ENCODE measurements at regions not wholly inside any gene's neighbourhood (a gene's known extent, or its start where the extent isn't known, plus 50 kb on each side); places are given as distances from the start of the nearest gene placed in this dataset.

DNA sequence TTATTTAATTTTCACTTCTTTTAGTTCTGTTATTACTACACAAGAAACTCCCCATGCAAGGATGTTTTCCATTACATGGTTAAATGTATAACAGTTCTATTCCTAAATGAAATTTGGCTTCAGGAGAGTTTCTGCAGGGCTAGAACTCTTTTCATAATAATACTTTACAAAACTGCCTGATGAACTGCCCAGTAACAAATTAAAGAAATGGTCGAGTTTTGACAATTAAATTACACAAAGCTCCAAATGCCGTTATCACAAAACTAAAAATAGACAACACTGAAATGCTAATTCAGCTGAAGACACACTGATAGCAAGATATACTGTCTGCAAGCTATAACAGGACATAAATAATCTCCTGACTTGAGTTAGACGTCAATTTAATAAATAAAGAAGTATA lies 435.2 kb upstream of the CCDC54 start:
- no peak for DNase-seq (ENCODE audit: low read depth, low spot score)
- POLR2A ChIA-PET = no interaction called here
- CTCF ChIA-PET = no interaction called here
- H3K9me3 ChIP-seq (ENCODE audit: control insufficient read depth, insufficient read depth, low read length) = no peaks in the 10 kb centered on the region
- no peak overlapping the region for H3K27ac ChIP-seq (ENCODE audit: low read depth, low read length)
- TF ChIP-seq, protein P1, sequence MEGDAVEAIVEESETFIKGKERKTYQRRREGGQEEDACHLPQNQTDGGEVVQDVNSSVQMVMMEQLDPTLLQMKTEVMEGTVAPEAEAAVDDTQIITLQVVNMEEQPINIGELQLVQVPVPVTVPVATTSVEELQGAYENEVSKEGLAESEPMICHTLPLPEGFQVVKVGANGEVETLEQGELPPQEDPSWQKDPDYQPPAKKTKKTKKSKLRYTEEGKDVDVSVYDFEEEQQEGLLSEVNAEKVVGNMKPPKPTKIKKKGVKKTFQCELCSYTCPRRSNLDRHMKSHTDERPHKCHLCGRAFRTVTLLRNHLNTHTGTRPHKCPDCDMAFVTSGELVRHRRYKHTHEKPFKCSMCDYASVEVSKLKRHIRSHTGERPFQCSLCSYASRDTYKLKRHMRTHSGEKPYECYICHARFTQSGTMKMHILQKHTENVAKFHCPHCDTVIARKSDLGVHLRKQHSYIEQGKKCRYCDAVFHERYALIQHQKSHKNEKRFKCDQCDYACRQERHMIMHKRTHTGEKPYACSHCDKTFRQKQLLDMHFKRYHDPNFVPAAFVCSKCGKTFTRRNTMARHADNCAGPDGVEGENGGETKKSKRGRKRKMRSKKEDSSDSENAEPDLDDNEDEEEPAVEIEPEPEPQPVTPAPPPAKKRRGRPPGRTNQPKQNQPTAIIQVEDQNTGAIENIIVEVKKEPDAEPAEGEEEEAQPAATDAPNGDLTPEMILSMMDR (IDR thresholded peaks at IDR 0.05; ENCODE audit: low read depth, low read length) = no peak
- no peak overlapping the region for H3K4me3 ChIP-seq (ENCODE audit: low read depth, low read length)
- H3K27me3 ChIP-seq (ENCODE audit: control insufficient read depth, insufficient read depth, low read length) = no peaks in the 10 kb centered on the region

DNA sequence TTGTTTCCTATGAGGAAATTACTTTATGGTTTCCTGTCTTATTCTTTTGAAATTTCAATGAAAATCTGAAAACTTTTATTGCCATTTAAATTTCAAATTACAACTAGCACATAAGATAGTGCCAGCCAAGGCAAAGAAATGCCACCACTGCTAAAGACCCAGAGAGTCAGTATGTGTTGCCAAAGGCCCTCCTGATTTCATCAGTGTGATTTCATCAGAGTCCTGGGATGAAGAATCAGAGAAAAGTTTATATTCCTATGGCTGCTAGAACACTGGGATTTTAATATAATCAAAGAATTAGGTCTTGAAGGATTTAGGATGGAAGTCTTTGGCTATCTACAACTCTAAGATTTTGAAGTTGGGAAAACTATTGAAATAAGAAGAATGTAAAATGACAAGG lies 434.2 kb upstream of the CCDC54 start:
- Histone ChIP-seq H3K9me3 (ENCODE audit: control insufficient read depth, insufficient read depth, low read length) (no peaks in the 10 kb centered on the region), H3K27ac (ENCODE audit: low read depth, low read length) (no peak overlapping the region), H3K27me3 (ENCODE audit: control insufficient read depth, insufficient read depth, low read length) (no peaks in the 10 kb centered on the region), H3K4me3 (ENCODE audit: low read depth, low read length) (no peak overlapping the region)
- DNase-seq (ENCODE audit: low read depth, low spot score) = no peak
- ChIA-PET CTCF (no interaction called here), POLR2A (no interaction called here)
- TF ChIP-seq, protein P1 (IDR thresholded peaks at IDR 0.05; ENCODE audit: low read depth, low read length) = no peak

DNA sequence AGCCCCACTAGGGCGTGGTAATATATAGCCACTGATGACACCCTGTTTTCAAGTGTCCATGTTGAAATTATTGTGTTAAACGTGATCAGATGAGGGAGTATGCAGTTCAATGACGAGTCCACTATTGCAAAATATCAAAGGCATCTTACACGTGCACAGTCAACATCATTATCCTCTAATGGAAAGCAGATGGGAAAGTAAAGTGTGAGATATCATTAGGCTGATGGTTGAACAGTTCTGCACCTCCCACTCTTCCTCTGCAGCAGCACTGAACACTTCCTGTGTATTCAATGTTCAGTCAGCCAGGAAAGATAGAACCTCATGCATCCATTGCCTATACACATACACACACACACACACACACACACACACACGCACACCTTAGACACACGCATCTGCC lies 431.8 kb upstream of the CCDC54 start:
- CTCF ChIA-PET = no interaction called here
- no peak overlapping the region for H3K27ac ChIP-seq (ENCODE audit: low read depth, low read length)
- H3K4me3 ChIP-seq (ENCODE audit: low read depth, low read length) = no peak overlapping the region
- POLR2A ChIA-PET = no interaction called here
- H3K27me3 ChIP-seq (ENCODE audit: control insufficient read depth, insufficient read depth, low read length) = no peaks in the 10 kb centered on the region
- no peaks in the 10 kb centered on the region for H3K9me3 ChIP-seq (ENCODE audit: control insufficient read depth, insufficient read depth, low read length)
- DNase-seq (ENCODE audit: low read depth, low spot score) = no peak
- TF ChIP-seq, protein P1 (IDR thresholded peaks at IDR 0.05; ENCODE audit: low read depth, low read length) = no peak

DNA sequence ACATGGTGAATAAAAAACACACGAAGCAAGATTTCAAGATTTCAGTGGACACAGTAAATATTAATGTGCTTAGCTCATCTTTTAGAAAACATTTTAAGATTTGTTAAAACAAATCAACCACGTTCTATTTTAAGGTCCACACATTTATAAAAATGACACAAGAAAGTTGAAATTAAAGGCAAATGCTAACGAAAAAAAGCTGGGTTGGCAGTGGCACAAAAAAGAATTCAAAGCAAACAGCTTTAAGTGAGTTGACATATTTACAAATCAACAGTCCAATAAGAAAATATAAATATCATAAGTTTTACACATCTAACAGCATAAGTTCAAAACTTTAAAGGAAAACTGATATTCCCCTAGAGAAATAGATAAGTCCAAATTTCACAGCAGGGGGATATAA lies 430.4 kb upstream of the CCDC54 start:
- no peaks in the 10 kb centered on the region for H3K9me3 ChIP-seq (ENCODE audit: control insufficient read depth, insufficient read depth, low read length)
- H3K27ac ChIP-seq (ENCODE audit: low read depth, low read length) = no peak overlapping the region
- no peaks in the 10 kb centered on the region for H3K27me3 ChIP-seq (ENCODE audit: control insufficient read depth, insufficient read depth, low read length)
- POLR2A ChIA-PET = no interaction called here
- H3K4me3 ChIP-seq (ENCODE audit: low read depth, low read length) = no peak overlapping the region
- CTCF ChIA-PET = no interaction called here
- no peak for DNase-seq (ENCODE audit: low read depth, low spot score)
- TF ChIP-seq, protein P1 (IDR thresholded peaks at IDR 0.05; ENCODE audit: low read depth, low read length) = no peak

DNA sequence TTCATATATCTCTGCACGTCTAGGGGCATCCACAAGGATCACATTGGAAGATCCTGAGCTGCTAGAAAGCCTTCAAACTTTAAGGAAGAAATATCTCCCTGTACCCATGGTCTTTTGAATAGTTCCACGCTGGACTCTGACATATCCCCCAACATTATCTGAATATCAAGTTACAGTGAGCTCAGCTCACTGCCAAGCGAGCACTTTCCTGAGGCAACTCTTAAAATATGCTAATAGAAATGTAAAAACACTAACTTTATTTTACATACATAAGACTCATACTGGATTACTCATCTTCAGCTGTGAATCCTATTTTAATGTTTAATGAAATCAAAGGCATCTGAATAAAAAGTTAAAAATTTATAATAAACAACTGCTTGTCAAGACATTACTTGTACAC lies 420.2 kb upstream of the CCDC54 start:
- ChIA-PET CTCF (interaction anchor here (1.0 kb wide), 1 partner anchor 107 kb away, joined by 4 read pairs; no protein-coding TSS in a partner anchor), POLR2A (no interaction called here)
- no peaks in the 10 kb centered on the region for H3K9me3 ChIP-seq (ENCODE audit: control insufficient read depth, insufficient read depth, low read length)
- no peaks in the 10 kb centered on the region for H3K27me3 ChIP-seq (ENCODE audit: control insufficient read depth, insufficient read depth, low read length)
- H3K4me3 ChIP-seq (ENCODE audit: low read depth, low read length) = no peak overlapping the region
- TF ChIP-seq, protein P1 (IDR thresholded peaks at IDR 0.05; ENCODE audit: low read depth, low read length) = no peak
- DNase-seq (ENCODE audit: low read depth, low spot score) = peak; percentile 48
- no peak overlapping the region for H3K27ac ChIP-seq (ENCODE audit: low read depth, low read length)
